Loucy (cell line): ENCODE measurements at regions not wholly inside any gene's neighbourhood (a gene's known extent, or its start where the extent isn't known, plus 50 kb on each side); places are given as distances from the start of the nearest gene placed in this dataset.

Source experiments
- H2AFZ ChIP-seq: fragments of 200-600 bp; sonication (generic); 2 replicates; pipeline ENCODE4 v1.6.0; 2016; ENCODE audit warnings: antibody characterized with exemption, mild to moderate bottlenecking, low read length, moderate library complexity
- H3F3A ChIP-seq: fragments of 200-600 bp; 2 replicates; pipeline ENCODE4 v1.6.0; 2016; ENCODE audit warnings: antibody characterized with exemption, low read depth, mild to moderate bottlenecking
- H3K27me3 ChIP-seq: fragments of 200-600 bp; sonication (generic); 2 replicates; pipeline ENCODE4 v1.6.1; 2014; ENCODE audit warnings: low read length, mild to moderate bottlenecking; ENCODE audit not compliant: insufficient read depth, poor library complexity, severe bottlenecking
- H3K36me3 ChIP-seq: fragments of 200-600 bp; sonication (generic); 2 replicates; pipeline ENCODE4 v1.6.1; 2016; ENCODE audit warnings: low read length; ENCODE audit not compliant: insufficient read depth
- H3K4me1 ChIP-seq: fragments of 200-600 bp; sonication (generic); 2 replicates; pipeline ENCODE4 v1.5.1; 2014; ENCODE audit warnings: low read length, mild to moderate bottlenecking; ENCODE audit not compliant: insufficient read depth, poor library complexity, severe bottlenecking
- H3K4me2 ChIP-seq: fragments of 200-600 bp; sonication (generic); 2 replicates; pipeline ENCODE4 v1.6.0; 2014; ENCODE audit warnings: antibody characterized with exemption, low read length, low read depth, mild to moderate bottlenecking; ENCODE audit not compliant: poor library complexity, severe bottlenecking
- H3K4me3 ChIP-seq: fragments of 200-600 bp; sonication (generic); 2 replicates; pipeline ENCODE4 v1.5.1; 2014; ENCODE audit warnings: low read length, mild to moderate bottlenecking, mixed read lengths; ENCODE audit not compliant: poor library complexity, severe bottlenecking
- H3K79me2 ChIP-seq: fragments of 200-600 bp; sonication (generic); 2 replicates; pipeline ENCODE4 v1.6.1; 2014; ENCODE audit warnings: low read length; ENCODE audit not compliant: insufficient read depth
- H3K9ac ChIP-seq: fragments of 200-600 bp; sonication (generic); 2 replicates; pipeline ENCODE4 v1.6.0; 2014; ENCODE audit warnings: mild to moderate bottlenecking, low read depth, low read length, moderate library complexity; ENCODE audit not compliant: poor library complexity, severe bottlenecking
- H3K9me2 ChIP-seq: fragments of 200-600 bp; sonication (generic); replicated peaks from 2 replicates; pipeline ENCODE4 v1.6.1; 2016; ENCODE audit warnings: low read depth, low read length, mixed read lengths
- H3K9me3 ChIP-seq: fragments of 200-600 bp; sonication (generic); 2 replicates; pipeline ENCODE4 v1.6.1; 2014; ENCODE audit warnings: mild to moderate bottlenecking, antibody characterized with exemption, low read length, low read depth; ENCODE audit not compliant: insufficient read depth
- H4K20me1 ChIP-seq: fragments of 200-600 bp; sonication (generic); 2 replicates; pipeline ENCODE4 v1.6.0; 2014; ENCODE audit warnings: antibody characterized with exemption, low read length, mild to moderate bottlenecking; ENCODE audit not compliant: insufficient read depth, poor library complexity, severe bottlenecking
- CTCF ChIP-seq: fragments of 200-600 bp; sonication (generic); conservative IDR thresholded peaks from 2 replicates; pipeline ENCODE4 v1.5.1; 2014; ENCODE audit warnings: mild to moderate bottlenecking, antibody characterized with exemption, low read length
- EZH2phosphoT487 ChIP-seq: fragments of 200-600 bp; IDR thresholded peaks from 2 replicates; pipeline ENCODE4 v1.6.1; 2018; ENCODE audit warnings: antibody characterized with exemption, mild to moderate bottlenecking, moderate library complexity, borderline replicate concordance

DNA sequence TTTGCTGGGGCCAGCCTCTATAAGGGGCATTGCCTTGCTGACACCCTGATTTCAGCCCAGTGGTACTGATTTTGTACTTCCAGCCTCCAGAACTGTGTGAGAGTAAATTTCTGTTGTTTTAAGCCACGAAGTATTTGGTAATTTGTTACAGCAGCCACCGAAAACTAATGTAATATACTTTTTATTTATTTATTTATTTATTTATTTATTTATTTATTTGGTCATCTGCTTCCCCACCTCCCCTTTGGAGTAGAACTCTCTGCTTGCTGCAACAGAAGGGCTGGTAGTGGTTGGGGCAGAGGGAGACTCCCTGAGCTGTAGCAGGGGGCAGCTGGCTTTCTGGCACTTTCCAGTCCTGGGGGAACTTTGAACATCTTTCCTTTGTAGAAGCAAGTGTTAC is 128.4 kb upstream of the RAG2 start:
- Histone ChIP-seq H3K36me3 (no peaks in the 10 kb centered on the region), H3K9me3 (no peaks in the 10 kb centered on the region), H3K4me1 (peaks cover 10% of the 10 kb centered on the region), H3F3A (no peaks in the 10 kb centered on the region), H3K79me2 (no peaks in the 10 kb centered on the region), H4K20me1 (no peaks in the 10 kb centered on the region), H3K9me2 (no peaks in the 10 kb centered on the region), H3K4me3 (no peak overlapping the region), H3K27me3 (no peaks in the 10 kb centered on the region), H2AFZ (no peak overlapping the region), H3K9ac (no peak overlapping the region), H3K4me2 (no peak overlapping the region)
- TF ChIP-seq EZH2phosphoT487 (no peak), CTCF (no peak)

DNA sequence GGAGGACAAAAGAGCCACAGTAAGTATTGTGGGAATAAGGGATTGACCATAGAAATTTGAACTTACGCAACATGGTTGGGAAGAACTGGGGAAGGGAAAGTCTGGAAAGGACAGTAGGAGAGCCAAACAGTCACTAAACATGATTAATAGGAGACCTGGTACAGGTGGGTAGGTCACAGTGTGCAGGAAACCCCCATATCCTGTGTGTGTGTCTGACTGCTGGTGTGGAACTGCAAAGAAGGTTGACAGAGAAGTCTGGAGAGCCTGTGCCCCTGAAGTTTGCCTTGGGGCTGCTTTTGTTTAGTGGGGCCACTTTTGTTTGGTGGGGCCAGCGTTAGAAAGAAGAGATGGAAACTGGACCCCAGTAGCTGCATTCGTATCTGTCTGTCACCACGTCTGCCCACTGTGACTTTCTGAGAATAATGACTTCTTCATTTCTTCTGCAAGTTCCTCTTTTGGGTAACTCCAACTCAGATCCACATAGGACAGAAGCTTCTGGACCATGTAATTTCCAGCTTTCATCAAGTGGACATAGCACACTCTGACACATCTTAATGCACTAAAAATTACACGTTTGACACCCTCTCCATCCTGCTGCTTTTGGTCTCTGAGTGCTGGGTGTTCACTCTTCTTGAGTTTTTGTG is 126.8 kb upstream of the RAG2 start:
- Histone ChIP-seq H3K4me2 (no peak overlapping the region), H3K4me1 (peaks cover 10% of the 10 kb centered on the region), H3K4me3 (no peak overlapping the region)

DNA sequence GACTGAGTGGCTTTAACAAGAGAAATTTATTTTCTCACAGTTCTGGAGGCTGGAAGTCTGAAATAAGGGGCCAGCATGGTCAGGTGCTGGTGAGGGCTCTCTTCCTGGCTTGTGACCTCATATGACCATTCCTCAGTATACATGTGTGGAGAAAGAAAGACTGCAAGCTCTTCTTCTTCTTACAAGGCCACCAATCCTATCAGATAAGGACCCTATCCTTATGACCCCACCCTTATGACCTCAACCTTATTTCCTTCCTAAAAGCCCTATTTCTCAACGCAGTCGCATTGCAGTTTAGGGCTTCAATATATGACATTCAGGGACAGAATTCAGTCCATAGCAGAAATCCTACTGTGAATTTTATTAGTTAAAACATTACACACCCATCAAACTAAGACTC is 124.4 kb upstream of the RAG2 start:
- H3K9ac ChIP-seq: no peak overlapping the region
- no peaks in the 10 kb centered on the region for H3K27me3 ChIP-seq

More for the DNA sequence above, 126.8 kb upstream of the RAG2 start:
- no peaks in the 10 kb centered on the region for H3K9me3 ChIP-seq
- no peaks in the 10 kb centered on the region for H3K9me2 ChIP-seq
- H3F3A ChIP-seq: no peaks in the 10 kb centered on the region
- H3K9ac ChIP-seq: no peak overlapping the region
- TF ChIP-seq CTCF (no peak), EZH2phosphoT487 (no peak)
- no peaks in the 10 kb centered on the region for H4K20me1 ChIP-seq
- H3K36me3 ChIP-seq: no peaks in the 10 kb centered on the region
- H3K27me3 ChIP-seq: no peaks in the 10 kb centered on the region
- H3K79me2 ChIP-seq: no peaks in the 10 kb centered on the region
- H2AFZ ChIP-seq: no peak overlapping the region

More for the DNA sequence above, 124.4 kb upstream of the RAG2 start:
- Histone ChIP-seq H3K9me2 (no peaks in the 10 kb centered on the region), H3K9me3 (no peaks in the 10 kb centered on the region), H3K36me3 (no peaks in the 10 kb centered on the region), H3K4me3 (no peak overlapping the region), H3K4me2 (no peak overlapping the region), H2AFZ (no peak overlapping the region), H4K20me1 (no peaks in the 10 kb centered on the region), H3K4me1 (peaks cover 10% of the 10 kb centered on the region), H3K79me2 (no peaks in the 10 kb centered on the region), H3F3A (no peaks in the 10 kb centered on the region)
- no peak for TF ChIP-seq CTCF
- no peak for TF ChIP-seq EZH2phosphoT487
